Left ventricle myocardium inferior (tissue), 1 donor: ENCODE measurements at regions not wholly inside any gene's neighbourhood (a gene's known extent, or its start where the extent isn't known, plus 50 kb on each side); places are given as distances from the start of the nearest gene placed in this dataset.

Source experiments
- DNase-seq: peaks from one replicate; pipeline ENCODE4 v3.0.0-alpha.2; 2020
- H3K27ac ChIP-seq: fragments of 200-600 bp; replicated peaks from 2 replicates; pipeline ENCODE4 v1.8.0; 2021
- H3K27me3 ChIP-seq: fragments of 200-600 bp; 2 replicates; pipeline ENCODE4 v1.8.0; 2021; ENCODE audit warnings: low read depth
- H3K36me3 ChIP-seq: fragments of 200-600 bp; 2 replicates; pipeline ENCODE4 v1.8.0; 2021
- H3K4me1 ChIP-seq: fragments of 200-600 bp; 2 replicates; pipeline ENCODE4 v1.8.0; 2021
- H3K4me3 ChIP-seq: fragments of 200-600 bp; 2 replicates; pipeline ENCODE4 v1.8.0; 2021; ENCODE audit warnings: mild to moderate bottlenecking, moderate library complexity
- H3K9me3 ChIP-seq: fragments of 200-600 bp; replicated peaks from 2 replicates; pipeline ENCODE4 v1.8.0; 2021
- intact Hi-C: fragments of 100-400 bp; cut with micrococcal nuclease; formaldehyde crosslinking; loops from one replicate; pipeline ENCODE4 v1.11.0; 2022
- TF ChIP-seq, protein P1 (sequence below): fragments of 200-600 bp; IDR thresholded peaks from 2 replicates; pipeline ENCODE4 v1.8.0; 2021; ENCODE audit warnings: antibody characterized with exemption, mild to moderate bottlenecking, borderline replicate concordance
- donor health status: DM: no; HTN: yes; CAD: no; lungs with severe emphysema.

- no peak for DNase-seq
- Histone ChIP-seq H3K4me3 (no peak overlapping the region), H3K9me3 (no peaks in the 10 kb centered on the region), H3K36me3 (no peaks in the 10 kb centered on the region), H3K27ac (peak overlapping the region; percentile 42), H3K27me3 (no peaks in the 10 kb centered on the region), H3K4me1 (peaks cover 64% of the 10 kb centered on the region)
- TF ChIP-seq, protein P1, sequence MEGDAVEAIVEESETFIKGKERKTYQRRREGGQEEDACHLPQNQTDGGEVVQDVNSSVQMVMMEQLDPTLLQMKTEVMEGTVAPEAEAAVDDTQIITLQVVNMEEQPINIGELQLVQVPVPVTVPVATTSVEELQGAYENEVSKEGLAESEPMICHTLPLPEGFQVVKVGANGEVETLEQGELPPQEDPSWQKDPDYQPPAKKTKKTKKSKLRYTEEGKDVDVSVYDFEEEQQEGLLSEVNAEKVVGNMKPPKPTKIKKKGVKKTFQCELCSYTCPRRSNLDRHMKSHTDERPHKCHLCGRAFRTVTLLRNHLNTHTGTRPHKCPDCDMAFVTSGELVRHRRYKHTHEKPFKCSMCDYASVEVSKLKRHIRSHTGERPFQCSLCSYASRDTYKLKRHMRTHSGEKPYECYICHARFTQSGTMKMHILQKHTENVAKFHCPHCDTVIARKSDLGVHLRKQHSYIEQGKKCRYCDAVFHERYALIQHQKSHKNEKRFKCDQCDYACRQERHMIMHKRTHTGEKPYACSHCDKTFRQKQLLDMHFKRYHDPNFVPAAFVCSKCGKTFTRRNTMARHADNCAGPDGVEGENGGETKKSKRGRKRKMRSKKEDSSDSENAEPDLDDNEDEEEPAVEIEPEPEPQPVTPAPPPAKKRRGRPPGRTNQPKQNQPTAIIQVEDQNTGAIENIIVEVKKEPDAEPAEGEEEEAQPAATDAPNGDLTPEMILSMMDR: no peak
- intact Hi-C loops: no loop called here
Measured at GRCh38 chr7:131066635-131067034, 261.0 kb upstream of the MKLN1 start.

DNA sequence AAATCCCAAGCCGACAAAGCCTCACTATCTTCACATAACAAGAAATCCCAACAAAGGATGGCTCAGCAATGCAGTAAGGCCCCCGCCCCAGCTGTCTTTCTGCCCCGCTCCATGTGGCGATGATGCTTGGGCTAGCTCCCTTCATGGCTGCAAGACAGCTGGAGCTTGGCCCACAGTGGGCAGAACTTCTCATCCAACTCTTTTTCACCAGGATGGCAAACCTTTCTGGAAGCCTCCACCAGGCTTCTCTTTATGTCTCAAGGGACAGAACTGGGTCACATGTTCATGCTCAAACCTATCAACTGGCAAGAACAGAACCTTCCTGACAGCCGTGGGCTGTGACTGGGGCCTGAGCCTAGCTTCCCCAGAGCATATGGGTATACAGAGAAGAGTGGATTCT, 260.5 kb upstream of the MKLN1 start:
- intact Hi-C loops: no loop called here
- H3K36me3 ChIP-seq: no peaks in the 10 kb centered on the region
- peak overlapping the region; percentile 42 for H3K27ac ChIP-seq
- H3K4me1 ChIP-seq: peaks cover 65% of the 10 kb centered on the region
- H3K4me3 ChIP-seq: no peak overlapping the region
- TF ChIP-seq, protein P1: no peak
- no peak for DNase-seq
- H3K9me3 ChIP-seq: no peaks in the 10 kb centered on the region
- no peaks in the 10 kb centered on the region for H3K27me3 ChIP-seq

- Histone ChIP-seq H3K9me3 (no peaks in the 10 kb centered on the region), H3K27ac (peak overlapping the region; percentile 59), H3K4me1 (peaks cover 69% of the 10 kb centered on the region), H3K27me3 (no peaks in the 10 kb centered on the region), H3K4me3 (no peak overlapping the region), H3K36me3 (peaks cover 7% of the 10 kb centered on the region)
- no peak for DNase-seq
- intact Hi-C loops: no loop called here
- TF ChIP-seq, protein P1: peak; percentile 43
Measured at GRCh38 chr7:131068604-131069021, 259.1 kb upstream of the MKLN1 start.

- DNase-seq: no peak
- H3K27me3 ChIP-seq: no peaks in the 10 kb centered on the region
- TF ChIP-seq, protein P1: peak; percentile 58
- H3K4me1 ChIP-seq: peaks cover 96% of the 10 kb centered on the region
- H3K27ac ChIP-seq: peak overlapping the region; percentile 75
- intact Hi-C loops: no loop called here
- H3K9me3 ChIP-seq: no peaks in the 10 kb centered on the region
- peak overlapping the region; percentile 37 for H3K4me3 ChIP-seq
- peaks cover 10% of the 10 kb centered on the region for H3K36me3 ChIP-seq
Measured at GRCh38 chr7:131071786-131072504, 255.7 kb upstream of the MKLN1 start.

DNA sequence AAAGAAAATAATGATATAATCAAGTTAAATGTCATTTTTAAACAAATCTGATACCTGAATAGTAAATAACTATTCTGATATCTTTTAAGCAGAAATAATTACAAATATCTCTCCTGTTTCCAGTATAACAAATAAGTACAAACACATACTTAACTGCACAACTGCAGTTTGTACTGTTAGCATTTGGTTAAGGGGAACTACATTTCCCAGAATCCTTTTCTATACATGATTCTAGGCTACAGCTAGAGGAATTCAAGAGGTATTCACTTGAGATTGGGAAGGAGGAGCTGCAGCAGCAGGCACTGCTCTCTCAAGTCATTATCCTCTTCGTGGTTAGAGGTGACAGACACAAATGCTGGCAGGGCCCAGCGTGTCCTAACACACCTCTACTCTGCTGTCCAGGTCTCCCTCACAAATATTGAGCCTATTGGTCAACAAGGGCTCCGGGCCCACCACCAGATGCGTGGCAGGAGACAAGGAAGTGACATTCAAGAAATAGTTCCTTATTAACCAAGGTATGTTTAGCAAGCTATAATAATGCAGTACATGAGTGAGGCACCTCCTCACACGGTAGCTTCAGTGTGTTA, 255.1 kb upstream of the MKLN1 start:
- peak overlapping the region; percentile 37 for H3K4me3 ChIP-seq
- no peaks in the 10 kb centered on the region for H3K27me3 ChIP-seq
- peak overlapping the region; percentile 75 for H3K27ac ChIP-seq
- TF ChIP-seq, protein P1: no peak
- intact Hi-C loops: no loop called here
- H3K36me3 ChIP-seq: peaks cover 10% of the 10 kb centered on the region
- no peaks in the 10 kb centered on the region for H3K9me3 ChIP-seq
- no peak for DNase-seq
- H3K4me1 ChIP-seq: peaks cover 96% of the 10 kb centered on the region
